Prostate gland (tissue), 2 donors: ENCODE measurements at regions not wholly inside any gene's neighbourhood (a gene's known extent, or its start where the extent isn't known, plus 50 kb on each side); places are given as distances from the start of the nearest gene placed in this dataset.

Source experiments
- CTCF ChIP-seq, 4 experiments: fragments of 200-600 bp in 2 of 4; fragments of 450-650 bp in 2 of 4; sonication (generic) in 2 of 4; IDR thresholded peaks; 1 replicate in 3 of 4; 2 replicates in 1 of 4; pipeline ENCODE4 v1.5.1; 2016 to 2019; ENCODE audit warnings: antibody characterized with exemption in 4 of 4, mild to moderate bottlenecking in 2 of 4, moderate library complexity in 2 of 4
- POLR2A ChIP-seq: fragments of 450-650 bp; IDR thresholded peaks from one replicate; pipeline ENCODE4 v1.6.1; 2016; ENCODE audit warnings: antibody characterized with exemption, mild to moderate bottlenecking
- POLR2AphosphoS5 ChIP-seq: sonication (generic); formaldehyde crosslinking; IDR thresholded peaks from one replicate; pipeline ENCODE4 v1.6.1; 2017; ENCODE audit warnings: antibody characterized with exemption

GRCh38 chr7:20484356-20484755, 131.1 kb upstream of the ABCB5 start:
- no peak for TF ChIP-seq CTCF (IDR thresholded peaks at IDR 0.05)
- no peak for TF ChIP-seq POLR2A
- TF ChIP-seq POLR2AphosphoS5, result no peak
